A549 (cell line): ENCODE measurements at regions not wholly inside any gene's neighbourhood (a gene's known extent, or its start where the extent isn't known, plus 50 kb on each side); places are given as distances from the start of the nearest gene placed in this dataset.
A peak's percentile ranks its signal among the peaks of the same experiment; 100 is the strongest.

ENCODE experiments used
- EP300 ChIP-seq, 2 experiments: fragments of >200 bp; sonication (Bioruptor Twin); formaldehyde crosslinking; IDR thresholded peaks; 2 replicates in 1 of 2; 3 replicates in 1 of 2; pipeline ENCODE4 v1.6.1; 2016 to 2017
- ESRRA ChIP-seq: fragments of 150-350 bp; IDR thresholded peaks from 2 replicates; pipeline ENCODE4 v1.6.1; 2014; ENCODE audit warnings: mild to moderate bottlenecking, low read length, borderline replicate concordance
- MAFK ChIP-seq: fragments of 450-650 bp; IDR thresholded peaks from 2 replicates; pipeline ENCODE4 v1.6.1; 2014; ENCODE audit not compliant: partially characterized antibody
- SMC3 ChIP-seq: fragments of >200 bp; sonication (Bioruptor Twin); formaldehyde crosslinking; IDR thresholded peaks from 3 replicates; pipeline ENCODE4 v1.6.1; 2018; ENCODE audit warnings: inconsistent platforms
- ZFP36 ChIP-seq: fragments of 450-650 bp; IDR thresholded peaks from 2 replicates; pipeline ENCODE4 v1.6.1; 2014; ENCODE audit warnings: borderline replicate concordance; ENCODE audit not compliant: partially characterized antibody
- TF ChIP-seq, protein P1 (sequence below): fragments of >200 bp; sonication (Bioruptor Twin); formaldehyde crosslinking; IDR thresholded peaks from 3 replicates; pipeline ENCODE4 v1.5.1; 2016

DNA sequence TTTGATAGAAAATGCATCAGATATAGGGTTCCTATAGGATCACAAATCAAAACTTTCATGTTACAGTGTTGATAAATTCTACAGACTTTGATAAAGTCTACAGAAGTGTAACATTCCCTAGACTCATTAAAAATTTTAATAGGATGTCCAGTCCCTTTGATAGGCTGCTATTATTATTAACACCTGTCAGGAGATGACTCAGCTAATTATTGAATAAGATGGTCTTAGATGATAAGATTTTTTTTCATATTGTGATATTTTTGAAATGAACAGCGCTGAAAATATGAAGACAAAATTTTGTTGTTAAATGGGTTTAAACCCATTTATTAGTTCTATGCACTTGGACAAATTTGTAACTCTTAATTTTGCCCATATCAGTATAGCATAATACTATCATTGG is 356.8 kb upstream of the SLITRK1 start:
- TF ChIP-seq ESRRA (no peak), SMC3 (no peak), MAFK (peak; percentile 40), ZFP36 (no peak), EP300 (IDR thresholded peaks at IDR 0.05) (no peak)
- TF ChIP-seq, protein P1, sequence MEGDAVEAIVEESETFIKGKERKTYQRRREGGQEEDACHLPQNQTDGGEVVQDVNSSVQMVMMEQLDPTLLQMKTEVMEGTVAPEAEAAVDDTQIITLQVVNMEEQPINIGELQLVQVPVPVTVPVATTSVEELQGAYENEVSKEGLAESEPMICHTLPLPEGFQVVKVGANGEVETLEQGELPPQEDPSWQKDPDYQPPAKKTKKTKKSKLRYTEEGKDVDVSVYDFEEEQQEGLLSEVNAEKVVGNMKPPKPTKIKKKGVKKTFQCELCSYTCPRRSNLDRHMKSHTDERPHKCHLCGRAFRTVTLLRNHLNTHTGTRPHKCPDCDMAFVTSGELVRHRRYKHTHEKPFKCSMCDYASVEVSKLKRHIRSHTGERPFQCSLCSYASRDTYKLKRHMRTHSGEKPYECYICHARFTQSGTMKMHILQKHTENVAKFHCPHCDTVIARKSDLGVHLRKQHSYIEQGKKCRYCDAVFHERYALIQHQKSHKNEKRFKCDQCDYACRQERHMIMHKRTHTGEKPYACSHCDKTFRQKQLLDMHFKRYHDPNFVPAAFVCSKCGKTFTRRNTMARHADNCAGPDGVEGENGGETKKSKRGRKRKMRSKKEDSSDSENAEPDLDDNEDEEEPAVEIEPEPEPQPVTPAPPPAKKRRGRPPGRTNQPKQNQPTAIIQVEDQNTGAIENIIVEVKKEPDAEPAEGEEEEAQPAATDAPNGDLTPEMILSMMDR = no peak
